ENCODE measurements at regions not wholly inside any gene's neighbourhood (a gene's known extent, or its start where the extent isn't known, plus 50 kb on each side); places are given as distances from the start of the nearest gene placed in this dataset.

DNA sequence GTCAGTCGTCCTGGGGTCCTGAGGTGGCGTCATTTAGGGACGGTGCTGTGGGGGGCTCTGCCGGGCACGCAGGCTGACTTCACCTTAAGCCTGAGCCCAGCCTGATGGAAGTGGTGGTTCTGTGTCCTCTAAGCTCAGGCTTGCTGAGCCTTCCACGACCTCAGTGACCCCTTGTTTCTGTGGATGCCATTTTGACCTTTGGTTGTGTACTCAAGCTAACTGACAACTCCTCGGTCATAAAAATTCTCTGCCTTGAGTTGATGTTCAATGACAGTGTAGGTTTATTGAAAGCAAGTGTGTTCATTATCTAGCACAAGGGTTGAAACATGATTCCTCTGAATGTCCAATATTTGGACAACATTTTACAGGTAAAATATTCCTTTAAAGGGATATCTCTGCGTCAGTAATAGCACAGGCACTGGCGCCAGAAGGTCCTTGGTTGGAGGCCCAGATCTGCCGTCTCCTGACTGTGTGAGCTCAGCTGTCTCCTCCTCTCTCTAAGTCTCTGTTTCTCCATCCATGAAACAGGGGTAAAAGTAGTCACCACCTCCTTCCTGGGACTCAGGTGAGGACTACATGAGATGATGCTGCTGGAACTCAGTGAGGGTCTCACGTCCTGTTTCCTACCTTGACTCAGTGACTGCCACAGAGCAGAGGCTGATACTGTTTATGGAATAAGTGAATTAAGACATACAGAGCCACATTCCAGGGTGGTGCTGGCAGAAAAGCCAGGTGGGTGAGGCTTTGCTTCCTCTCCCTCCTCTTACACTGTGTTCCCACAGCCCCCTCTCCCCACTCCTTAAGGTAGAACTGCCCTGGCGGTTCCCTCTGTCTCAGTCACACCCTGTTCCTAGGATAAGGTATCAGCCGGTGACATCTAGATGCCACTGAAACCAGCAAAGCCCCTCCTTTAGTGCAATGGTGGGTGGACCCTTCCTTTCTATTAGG, 75.7 kb downstream of the IRF8 start:
- H3K27ac ChIP-seq (ENCODE audit: low read depth, low read length), result no peak overlapping the region
- DNase-seq (ENCODE audit: low read depth, low spot score) (no peak), ATAC-seq (no peak)

More for the DNA sequence above, 75.7 kb downstream of the IRF8 start:
- Histone ChIP-seq H2AFZ (ENCODE audit: low read depth, low read length, poor library complexity, severe bottlenecking) (no peak overlapping the region), H3K27me3 (ENCODE audit: insufficient read depth, low read length) (peaks cover 43% of the 10 kb centered on the region), H3K9ac (ENCODE audit: low read length) (no peak overlapping the region), H3K36me3 (ENCODE audit: control insufficient read depth in 1 of 2, insufficient read depth in 2 of 2, low read length in 2 of 2) (no peaks in the 10 kb centered on the region), H3K4me1 (ENCODE audit: control insufficient read depth in 1 of 2, insufficient read depth in 2 of 2, low read length in 2 of 2) (no peaks in the 10 kb centered on the region), H3K4me3 (replicated peaks in 1 of 2; ENCODE audit: low read depth in 1 of 2, low read length in 2 of 2) (no peak overlapping the region), H3K9me3 (ENCODE audit: control insufficient read depth in 1 of 2, insufficient read depth in 1 of 2, low read depth in 1 of 2, low read length in 2 of 2) (peaks cover 0 to 10% of the 10 kb centered on the region in 2 experiments; a peak in 1 of 4 replicates), H3K4me2 (ENCODE audit: low read length) (no peak overlapping the region), H3K9me2 (ENCODE audit: insufficient read depth) (no peaks in the 10 kb centered on the region), H4K20me1 (ENCODE audit: insufficient read depth) (no peaks in the 10 kb centered on the region), H3K79me2 (ENCODE audit: insufficient read depth, low read length) (no peaks in the 10 kb centered on the region)
- ChIA-PET RAD21 (ENCODE audit: low non-redundant PET in 1 of 2, low total read pairs in 2 of 2, uncharacterized antibody in 2 of 2, unreplicated experiment in 2 of 2) (no interaction called here), CTCF (no interaction called here), POLR2A (no interaction called here)
- intact Hi-C loops (cut with micrococcal nuclease), result no loop called here
- TF ChIP-seq, protein P1, sequence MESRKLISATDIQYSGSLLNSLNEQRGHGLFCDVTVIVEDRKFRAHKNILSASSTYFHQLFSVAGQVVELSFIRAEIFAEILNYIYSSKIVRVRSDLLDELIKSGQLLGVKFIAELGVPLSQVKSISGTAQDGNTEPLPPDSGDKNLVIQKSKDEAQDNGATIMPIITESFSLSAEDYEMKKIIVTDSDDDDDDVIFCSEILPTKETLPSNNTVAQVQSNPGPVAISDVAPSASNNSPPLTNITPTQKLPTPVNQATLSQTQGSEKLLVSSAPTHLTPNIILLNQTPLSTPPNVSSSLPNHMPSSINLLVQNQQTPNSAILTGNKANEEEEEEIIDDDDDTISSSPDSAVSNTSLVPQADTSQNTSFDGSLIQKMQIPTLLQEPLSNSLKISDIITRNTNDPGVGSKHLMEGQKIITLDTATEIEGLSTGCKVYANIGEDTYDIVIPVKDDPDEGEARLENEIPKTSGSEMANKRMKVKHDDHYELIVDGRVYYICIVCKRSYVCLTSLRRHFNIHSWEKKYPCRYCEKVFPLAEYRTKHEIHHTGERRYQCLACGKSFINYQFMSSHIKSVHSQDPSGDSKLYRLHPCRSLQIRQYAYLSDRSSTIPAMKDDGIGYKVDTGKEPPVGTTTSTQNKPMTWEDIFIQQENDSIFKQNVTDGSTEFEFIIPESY (IDR thresholded peaks at IDR 0.05; ENCODE audit: extremely low read depth, insufficient replicate concordance, low read length), result no peak
- TF ChIP-seq EZH2phosphoT487 (IDR thresholded peaks at IDR 0.05; ENCODE audit: borderline replicate concordance) (no peak), RAD21 (IDR thresholded peaks at IDR 0.05; ENCODE audit: low read depth) (no peak), POLR2AphosphoS5 (IDR thresholded peaks at IDR 0.05; ENCODE audit: low read depth, low read length) (no peak), EGR1 (IDR thresholded peaks at IDR 0.05; ENCODE audit: low read depth) (no peak), CEBPB (IDR thresholded peaks at IDR 0.05; ENCODE audit: low read depth) (no peak), ZNF274 (IDR thresholded peaks at IDR 0.05; ENCODE audit: low read depth, low read length) (no peak), ZFX (IDR thresholded peaks at IDR 0.05) (no peak)
- TF ChIP-seq, protein P2, sequence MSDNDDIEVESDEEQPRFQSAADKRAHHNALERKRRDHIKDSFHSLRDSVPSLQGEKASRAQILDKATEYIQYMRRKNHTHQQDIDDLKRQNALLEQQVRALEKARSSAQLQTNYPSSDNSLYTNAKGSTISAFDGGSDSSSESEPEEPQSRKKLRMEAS (IDR thresholded peaks at IDR 0.05), result no peak
- BruUV-seq (replicated peaks), result no TSS peak
